Thyroid gland (tissue), 4 donors: ENCODE measurements at regions not wholly inside any gene's neighbourhood (a gene's known extent, or its start where the extent isn't known, plus 50 kb on each side); places are given as distances from the start of the nearest gene placed in this dataset.

Experiments
- POLR2A ChIP-seq, 2 donors: fragments of 450-650 bp; IDR thresholded peaks; one replicate each; pipeline ENCODE4 v1.6.1; 2017; ENCODE audit warnings: antibody characterized with exemption in 2 of 2, mild to moderate bottlenecking in 2 of 2, moderate library complexity in 1 of 2
- TF ChIP-seq, protein P1 (sequence below), 6 experiments: fragments of 200-600 bp in 3 of 6; fragments of 450-650 bp in 3 of 6; sonication (generic) in 3 of 6; IDR thresholded peaks; one replicate each; pipeline ENCODE4 v1.5.1; 2016 to 2019; ENCODE audit warnings: antibody characterized with exemption in 6 of 6, mild to moderate bottlenecking in 2 of 6, inconsistent platforms in 1 of 6, moderate library complexity in 1 of 6

- TF ChIP-seq, protein P1, sequence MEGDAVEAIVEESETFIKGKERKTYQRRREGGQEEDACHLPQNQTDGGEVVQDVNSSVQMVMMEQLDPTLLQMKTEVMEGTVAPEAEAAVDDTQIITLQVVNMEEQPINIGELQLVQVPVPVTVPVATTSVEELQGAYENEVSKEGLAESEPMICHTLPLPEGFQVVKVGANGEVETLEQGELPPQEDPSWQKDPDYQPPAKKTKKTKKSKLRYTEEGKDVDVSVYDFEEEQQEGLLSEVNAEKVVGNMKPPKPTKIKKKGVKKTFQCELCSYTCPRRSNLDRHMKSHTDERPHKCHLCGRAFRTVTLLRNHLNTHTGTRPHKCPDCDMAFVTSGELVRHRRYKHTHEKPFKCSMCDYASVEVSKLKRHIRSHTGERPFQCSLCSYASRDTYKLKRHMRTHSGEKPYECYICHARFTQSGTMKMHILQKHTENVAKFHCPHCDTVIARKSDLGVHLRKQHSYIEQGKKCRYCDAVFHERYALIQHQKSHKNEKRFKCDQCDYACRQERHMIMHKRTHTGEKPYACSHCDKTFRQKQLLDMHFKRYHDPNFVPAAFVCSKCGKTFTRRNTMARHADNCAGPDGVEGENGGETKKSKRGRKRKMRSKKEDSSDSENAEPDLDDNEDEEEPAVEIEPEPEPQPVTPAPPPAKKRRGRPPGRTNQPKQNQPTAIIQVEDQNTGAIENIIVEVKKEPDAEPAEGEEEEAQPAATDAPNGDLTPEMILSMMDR (IDR thresholded peaks at IDR 0.05): no peak
- no peak for TF ChIP-seq POLR2A (IDR thresholded peaks at IDR 0.05)
Measured at GRCh38 chr6:99036672-99037071, 88.9 kb upstream of the FBXL4 start.
